HG03469 (cell line): ENCODE measurements at regions not wholly inside any gene's neighbourhood (a gene's known extent, or its start where the extent isn't known, plus 50 kb on each side); places are given as distances from the start of the nearest gene placed in this dataset.

Source experiments
- ATAC-seq: cut with Tn5 transposase; IDR thresholded peaks from one replicate; pipeline ENCODE4 v1.9.1; 2021; ENCODE audit warnings: mild to moderate bottlenecking, moderate library complexity, moderate number of reproducible peaks; ENCODE audit not compliant: unreplicated experiment

- ATAC-seq = no peak
Observed at GRCh38 chr17:74001145-74001544, 202.3 kb upstream of the RPL38 start.

DNA sequence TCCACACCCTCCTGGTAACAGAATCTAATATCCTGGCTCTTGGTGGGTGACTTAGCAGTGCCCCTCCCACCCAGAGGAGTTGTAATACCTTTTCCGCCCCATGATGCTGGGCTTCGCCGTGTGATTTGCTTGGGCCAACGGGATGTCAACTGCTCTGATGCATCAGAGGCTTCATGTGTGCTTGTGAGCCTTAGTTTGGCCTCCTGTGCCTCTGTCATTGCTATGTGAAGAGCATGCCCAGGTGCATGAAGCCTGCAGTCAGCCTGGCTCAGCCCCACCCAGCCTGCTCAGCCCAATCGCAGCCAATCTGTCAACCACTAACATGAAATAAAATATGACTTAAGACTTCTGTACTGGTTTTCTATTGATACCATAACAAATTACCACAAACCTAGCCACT is 201.2 kb upstream of the RPL38 start:
- no peak for ATAC-seq

- no peak for ATAC-seq
Observed at GRCh38 chr17:74004056-74004455, 199.4 kb upstream of the RPL38 start.

DNA sequence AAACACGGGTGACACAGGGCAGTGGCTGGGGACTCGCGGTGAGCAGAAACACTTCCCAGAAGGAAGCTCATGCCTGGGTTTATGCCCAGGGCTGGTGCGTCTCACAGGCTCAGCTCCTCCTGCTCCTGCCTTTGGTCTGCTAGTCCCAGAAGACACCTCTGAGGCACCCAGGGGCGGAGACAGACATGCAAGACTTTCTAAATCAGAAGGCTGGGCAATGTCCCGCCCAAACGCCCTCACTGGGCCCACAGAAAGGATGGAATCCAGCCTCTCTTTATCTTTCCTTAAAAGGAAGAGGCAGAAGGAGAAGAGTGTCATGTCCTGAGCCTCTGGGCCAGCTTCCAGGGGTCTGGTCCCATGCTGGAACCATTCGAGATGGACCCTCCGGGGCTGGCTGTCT is 197.7 kb upstream of the RPL38 start:
- no peak for ATAC-seq

DNA sequence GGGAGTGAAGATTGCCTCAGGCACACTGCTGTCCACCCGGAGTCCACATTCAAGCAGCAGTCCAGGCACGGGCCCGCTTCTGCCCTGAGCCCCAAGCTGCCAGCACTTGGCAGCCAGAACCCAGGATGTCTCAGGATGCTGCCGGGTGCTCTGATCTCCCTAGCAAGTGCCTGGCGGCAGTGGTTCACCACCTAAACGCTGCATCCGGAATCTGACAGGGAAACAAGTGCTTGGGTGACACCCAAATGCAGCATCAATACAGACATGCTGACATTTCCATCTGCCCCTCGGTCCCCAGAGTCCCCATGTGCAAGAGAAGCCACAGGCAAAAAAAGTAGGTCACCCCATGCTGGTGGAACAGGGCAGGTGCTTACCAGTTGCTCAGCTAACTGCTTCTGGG is 197.1 kb upstream of the RPL38 start:
- no peak for ATAC-seq

- ATAC-seq = no peak
Observed at GRCh38 chr17:74008196-74008595, 195.3 kb upstream of the RPL38 start.

DNA sequence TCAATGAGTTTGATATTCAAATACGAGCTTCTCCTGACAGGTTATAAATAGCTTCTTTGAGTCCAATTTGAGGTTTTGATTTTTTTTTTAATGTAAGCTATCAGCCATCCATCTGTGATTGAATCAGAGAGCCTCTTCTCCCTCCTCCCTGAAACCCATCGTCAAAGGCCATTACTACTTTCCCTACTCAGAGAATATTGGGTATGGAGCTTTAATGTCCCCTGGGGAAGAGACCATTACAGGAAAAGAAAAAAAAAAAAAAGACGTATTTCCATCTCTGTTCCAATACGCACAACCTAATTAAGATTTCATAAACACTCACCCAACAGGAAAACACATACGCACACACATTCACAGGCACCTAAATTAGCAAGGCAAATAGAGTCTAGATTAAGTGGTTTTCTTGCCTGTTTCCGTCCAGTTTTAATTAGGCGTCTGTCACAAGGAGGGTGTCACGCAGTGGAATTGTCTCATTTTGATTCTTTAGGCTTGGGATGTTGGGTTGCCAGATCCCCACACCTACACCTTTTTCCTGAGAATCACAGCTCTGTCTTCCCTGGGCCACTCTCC is 194.3 kb upstream of the RPL38 start:
- ATAC-seq = no peak

DNA sequence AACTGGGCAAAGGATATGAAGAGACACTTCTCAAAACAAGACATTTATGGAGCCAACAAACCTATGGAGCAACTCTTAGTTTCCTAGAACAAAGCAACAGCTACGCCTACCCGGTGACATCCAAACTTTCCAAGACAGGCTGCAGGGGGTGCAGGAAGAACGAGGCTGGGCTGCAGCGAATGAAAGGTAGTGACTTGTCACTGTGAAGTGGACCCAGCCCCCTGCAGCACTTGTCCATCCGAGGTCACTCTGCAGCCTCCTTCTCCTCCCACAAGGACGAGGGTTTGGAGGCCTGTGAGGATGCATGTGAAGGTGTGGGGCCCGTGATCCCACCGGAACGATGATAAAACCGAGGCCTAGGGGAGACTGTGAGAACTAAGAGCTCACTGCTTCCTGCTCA is 192.6 kb upstream of the RPL38 start:
- ATAC-seq = no peak

DNA sequence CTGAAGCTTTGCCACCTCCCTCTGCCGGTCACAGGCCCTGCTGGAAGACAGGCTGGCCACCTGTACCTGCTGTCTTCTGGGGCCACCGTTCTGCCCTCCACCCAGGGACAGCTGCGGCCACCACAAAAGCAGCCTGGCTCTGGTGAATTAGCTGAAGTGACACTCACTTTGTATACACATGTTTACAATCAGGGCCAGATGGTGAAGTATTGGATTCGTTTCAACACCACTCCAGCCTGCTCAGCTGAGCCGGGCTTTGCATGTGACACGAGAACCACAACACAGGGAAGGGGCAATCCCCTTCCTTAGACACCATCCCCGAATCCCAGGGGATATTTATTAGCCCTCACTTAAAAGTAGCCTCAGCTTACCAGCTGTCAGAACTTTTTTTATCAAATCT is 191.5 kb upstream of the RPL38 start:
- no peak for ATAC-seq

DNA sequence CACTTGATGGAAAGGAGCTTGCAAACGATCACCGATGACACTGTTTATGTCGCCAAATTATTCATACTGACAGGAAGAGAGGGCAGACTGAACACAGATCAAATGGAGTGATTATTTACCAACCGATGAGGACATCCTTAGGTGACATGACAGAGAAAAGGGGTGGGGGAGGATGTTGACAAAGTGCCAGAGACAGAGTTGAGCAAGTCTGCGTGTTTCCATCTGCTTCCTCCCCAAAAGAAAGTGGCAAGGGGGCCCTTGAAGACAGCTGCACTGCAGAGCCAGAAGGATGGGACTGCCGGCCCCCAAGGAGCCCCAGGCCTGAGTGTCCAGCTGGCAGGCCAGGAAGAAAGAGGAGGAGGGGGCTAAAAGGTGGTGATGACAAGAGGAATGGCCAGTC is 191.0 kb upstream of the RPL38 start:
- ATAC-seq = no peak

DNA sequence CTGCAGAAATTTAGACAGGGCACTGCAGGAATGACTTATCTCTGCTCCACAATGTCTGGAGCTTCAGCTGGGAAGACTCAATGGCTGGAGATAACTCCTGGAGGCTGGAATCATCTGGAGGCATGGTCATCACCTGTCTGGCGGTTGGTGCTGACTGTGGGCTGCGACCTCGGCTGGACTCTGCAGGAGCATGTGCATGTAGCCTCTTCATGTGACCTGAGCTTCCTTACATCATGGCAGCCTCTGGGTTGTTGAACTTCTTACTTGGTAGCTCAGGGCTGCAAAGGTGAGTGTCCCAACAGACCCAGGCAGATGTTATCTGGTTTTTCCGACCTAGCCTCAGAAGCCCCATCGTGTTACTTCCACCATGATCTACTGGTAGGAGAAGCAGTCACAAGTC is 188.2 kb upstream of the RPL38 start:
- no peak for ATAC-seq

DNA sequence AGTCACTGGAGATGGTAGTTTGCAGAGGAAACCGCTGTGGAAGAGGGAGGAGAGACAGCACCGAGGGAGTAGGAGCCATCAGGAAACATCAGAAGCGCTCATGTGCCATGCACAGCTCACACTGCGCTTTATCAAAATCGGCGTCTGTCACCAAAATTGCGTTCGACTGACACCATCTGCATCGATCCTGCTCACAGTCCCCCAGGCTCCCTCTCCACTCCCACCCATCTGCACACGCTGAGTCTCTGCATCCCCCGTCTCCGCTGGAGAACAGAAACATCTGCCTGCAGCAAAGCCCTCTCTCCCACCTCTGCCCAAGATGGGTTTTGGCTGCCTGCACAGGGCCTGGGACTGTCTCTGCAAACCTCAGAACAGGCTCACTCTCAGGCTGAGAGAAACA is 187.5 kb upstream of the RPL38 start:
- no peak for ATAC-seq

GRCh38 chr17:74016461-74016860 is 187.0 kb upstream of the RPL38 start:
- ATAC-seq = no peak

GRCh38 chr17:74017466-74017865 is 186.0 kb upstream of the RPL38 start:
- ATAC-seq = no peak

DNA sequence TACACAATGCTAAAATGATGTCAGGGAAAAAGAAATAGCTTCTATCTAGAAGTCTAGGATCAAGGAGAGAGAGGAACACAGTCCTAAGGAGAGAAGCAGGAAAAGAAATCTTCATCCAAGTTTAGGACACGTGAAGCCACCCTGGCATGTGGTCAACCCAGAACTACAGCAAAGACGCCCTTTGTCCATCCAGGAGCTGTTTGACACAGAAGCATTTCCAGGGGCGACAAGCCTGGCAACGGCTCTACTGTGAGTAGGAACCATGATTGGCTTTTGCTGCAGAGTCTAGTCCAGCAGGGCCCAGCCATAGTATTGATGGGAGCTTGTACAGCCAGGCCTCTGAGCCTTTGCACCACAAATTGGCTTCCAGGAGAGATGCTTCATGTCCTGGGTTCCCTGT is 185.4 kb upstream of the RPL38 start:
- ATAC-seq = no peak

GRCh38 chr17:74019271-74019670 is 184.2 kb upstream of the RPL38 start:
- ATAC-seq = no peak

- ATAC-seq = no peak
Observed at GRCh38 chr17:74019860-74020259, 183.6 kb upstream of the RPL38 start.

GRCh38 chr17:74020522-74020921 is 183.0 kb upstream of the RPL38 start:
- ATAC-seq = no peak

DNA sequence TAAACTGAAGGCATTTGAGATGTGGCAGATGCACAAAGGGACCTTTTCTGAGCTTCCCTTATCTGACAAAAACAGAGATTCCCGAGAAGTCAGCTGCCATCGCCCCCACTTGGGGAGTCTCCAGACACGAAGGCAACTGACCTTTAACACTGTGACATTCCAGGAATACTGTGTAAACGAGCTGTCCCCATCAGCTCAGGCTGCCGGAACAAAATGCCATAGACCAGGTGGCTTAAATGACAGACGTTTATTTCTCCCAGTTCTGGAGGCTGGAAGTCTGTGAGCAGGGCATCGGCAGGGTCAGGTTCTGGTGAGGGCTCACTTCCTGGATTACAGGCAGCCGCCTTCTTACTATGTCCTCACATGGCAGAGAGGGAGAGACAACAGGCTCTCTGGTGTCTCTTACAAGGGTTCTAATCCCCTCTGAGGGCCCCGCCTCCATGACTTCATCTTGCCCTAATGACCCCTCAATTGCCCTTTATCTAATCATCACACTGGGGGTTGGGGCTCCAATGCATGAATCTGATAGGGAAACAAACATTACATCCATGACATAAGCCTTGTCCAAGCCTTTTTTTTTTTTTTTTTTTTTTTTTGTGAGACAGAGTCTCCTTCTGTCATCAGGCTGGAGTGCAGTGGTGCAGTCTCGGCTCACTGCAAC is 178.5 kb upstream of the RPL38 start:
- ATAC-seq = no peak

DNA sequence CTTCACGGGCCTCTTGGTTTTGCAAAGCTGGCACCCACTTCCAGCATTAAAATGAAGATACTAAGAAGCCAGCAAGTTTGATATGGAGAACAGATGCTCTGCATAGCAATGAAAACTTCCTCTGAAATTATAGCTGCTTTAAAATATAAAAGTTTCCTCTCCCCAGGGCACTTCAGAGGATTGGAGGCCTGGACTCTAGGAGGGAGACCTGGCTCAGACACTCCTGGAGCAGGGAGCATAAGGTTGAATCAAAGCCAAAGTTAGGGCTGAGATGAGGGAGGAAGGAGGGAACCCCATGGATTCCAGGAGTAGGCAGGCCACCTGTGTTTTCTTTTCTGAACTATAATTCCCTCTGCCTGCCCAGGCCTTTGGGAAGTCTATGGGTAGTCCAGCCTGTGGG is 176.0 kb upstream of the RPL38 start:
- ATAC-seq = no peak

- no peak for ATAC-seq
Observed at GRCh38 chr17:74028354-74029116, 174.9 kb upstream of the RPL38 start.

DNA sequence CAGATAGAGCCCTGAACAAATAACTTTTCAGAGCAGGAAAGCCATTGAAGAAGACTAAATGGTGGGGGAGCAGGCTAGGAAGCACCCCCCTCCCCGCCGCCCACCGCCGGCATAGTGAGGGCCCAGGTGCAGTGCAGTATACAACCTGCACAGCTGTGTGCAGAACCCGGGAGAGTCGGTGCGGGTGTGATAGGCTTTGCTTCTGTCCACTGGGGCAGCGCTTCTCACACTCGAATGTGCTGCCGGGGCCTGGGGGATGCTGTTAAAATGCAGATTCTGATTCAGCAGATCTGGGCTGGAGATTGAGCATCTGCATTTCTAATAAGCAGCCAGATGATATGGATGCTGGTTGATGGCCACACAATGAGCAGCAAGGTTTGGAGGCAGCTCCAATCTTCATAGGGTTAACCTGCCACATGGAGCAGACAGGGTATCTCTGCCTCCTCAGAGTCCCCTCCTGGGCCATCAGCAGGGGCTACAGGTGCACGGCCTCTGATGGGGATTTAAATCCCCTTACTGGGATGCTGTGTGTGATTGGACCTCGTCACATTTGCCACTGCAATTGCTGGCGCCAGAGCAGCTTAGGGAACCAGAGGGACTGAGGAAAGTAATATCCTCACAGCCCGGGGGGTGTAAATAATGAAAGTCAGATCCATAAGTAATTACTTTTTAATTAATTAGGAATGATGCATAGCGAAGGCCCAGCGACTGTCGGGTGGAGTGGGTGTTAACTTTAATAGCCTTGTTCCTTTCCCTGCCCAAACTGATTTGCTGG is 172.0 kb upstream of the RPL38 start:
- ATAC-seq = no peak
